ENCODE measurements at regions not wholly inside any gene's neighbourhood (a gene's known extent, or its start where the extent isn't known, plus 50 kb on each side); places are given as distances from the start of the nearest gene placed in this dataset.
"Not testable (repeated sequence)": the region's sequence is repeated elsewhere in the genome, so short reads cannot be mapped to it uniquely, and the experiment has no call there.

DNA sequence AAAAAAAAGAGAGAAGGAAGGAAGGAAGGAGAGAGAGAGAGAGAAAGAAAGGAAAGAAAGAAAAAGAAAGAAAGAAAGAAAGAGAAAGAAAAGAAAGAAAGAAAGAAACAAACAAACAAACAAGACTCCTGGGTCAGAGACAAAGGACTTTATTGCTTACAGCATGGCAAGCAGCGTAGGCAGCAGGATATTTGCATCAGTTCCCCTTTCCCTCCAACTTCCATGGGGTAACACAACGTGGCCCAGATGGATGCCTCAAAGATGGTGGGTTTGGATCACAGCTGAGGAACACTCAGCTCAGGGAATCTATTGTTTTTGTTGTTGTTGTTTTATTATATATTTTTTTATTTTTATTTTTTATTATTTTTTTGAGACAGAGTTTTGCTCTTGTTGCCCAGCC lies 128.5 kb upstream of the VKORC1L1 start:
- DNase-seq (ENCODE audit: low spot score), result no peak

DNA sequence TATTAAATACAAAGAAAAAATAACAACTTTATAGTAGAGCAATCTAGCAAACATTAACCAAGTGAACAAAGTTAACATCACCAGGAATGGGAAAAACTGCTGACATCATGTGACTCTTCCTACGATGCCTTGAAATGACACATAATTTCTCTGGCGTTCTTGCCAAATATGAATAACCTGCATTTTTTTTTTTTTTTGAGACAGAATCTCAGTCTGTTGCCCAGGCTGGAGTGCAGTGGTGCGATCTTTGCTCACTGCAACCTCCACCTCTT lies 126.5 kb upstream of the VKORC1L1 start:
- no peak for DNase-seq (ENCODE audit: low spot score)

DNA sequence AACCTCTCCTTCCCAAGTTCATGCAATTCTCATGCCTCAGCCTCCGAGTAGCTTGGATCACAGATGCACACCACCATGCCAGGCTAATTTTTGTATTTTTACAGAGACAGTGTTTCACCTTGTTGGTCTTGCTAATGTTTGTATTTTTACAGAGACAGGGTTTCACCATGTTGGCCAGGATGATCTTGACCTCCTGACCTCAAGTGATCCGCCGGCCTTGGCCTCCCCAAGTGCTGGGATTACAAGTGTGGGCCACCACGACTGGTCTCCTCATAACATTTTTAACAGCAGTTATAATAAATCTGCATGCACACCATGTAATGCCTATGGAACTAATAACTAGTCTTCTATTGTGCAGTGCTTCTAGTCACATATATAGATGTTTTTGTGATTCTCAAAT lies 123.8 kb upstream of the VKORC1L1 start:
- no peak for DNase-seq (ENCODE audit: low spot score)

DNA sequence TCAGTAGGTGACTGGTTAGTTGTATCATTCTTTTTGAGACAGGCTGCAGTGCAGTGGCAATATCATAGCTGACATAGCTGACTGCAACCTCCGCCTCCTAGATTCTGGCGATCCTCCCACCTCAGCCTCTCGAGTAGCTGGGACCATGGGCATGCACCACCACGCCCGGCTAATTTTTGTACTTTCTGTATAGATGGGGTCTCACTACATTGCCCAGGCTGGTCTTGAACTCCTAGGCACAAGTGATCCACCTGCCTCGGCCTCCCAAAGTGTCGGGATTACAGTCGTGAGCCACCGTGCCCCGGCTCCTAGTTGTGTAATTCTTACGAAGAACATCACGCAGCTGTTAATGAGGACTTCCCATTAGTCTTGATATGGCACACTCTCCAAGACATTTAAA lies 123.4 kb upstream of the VKORC1L1 start:
- no peak for DNase-seq (ENCODE audit: low spot score)

DNA sequence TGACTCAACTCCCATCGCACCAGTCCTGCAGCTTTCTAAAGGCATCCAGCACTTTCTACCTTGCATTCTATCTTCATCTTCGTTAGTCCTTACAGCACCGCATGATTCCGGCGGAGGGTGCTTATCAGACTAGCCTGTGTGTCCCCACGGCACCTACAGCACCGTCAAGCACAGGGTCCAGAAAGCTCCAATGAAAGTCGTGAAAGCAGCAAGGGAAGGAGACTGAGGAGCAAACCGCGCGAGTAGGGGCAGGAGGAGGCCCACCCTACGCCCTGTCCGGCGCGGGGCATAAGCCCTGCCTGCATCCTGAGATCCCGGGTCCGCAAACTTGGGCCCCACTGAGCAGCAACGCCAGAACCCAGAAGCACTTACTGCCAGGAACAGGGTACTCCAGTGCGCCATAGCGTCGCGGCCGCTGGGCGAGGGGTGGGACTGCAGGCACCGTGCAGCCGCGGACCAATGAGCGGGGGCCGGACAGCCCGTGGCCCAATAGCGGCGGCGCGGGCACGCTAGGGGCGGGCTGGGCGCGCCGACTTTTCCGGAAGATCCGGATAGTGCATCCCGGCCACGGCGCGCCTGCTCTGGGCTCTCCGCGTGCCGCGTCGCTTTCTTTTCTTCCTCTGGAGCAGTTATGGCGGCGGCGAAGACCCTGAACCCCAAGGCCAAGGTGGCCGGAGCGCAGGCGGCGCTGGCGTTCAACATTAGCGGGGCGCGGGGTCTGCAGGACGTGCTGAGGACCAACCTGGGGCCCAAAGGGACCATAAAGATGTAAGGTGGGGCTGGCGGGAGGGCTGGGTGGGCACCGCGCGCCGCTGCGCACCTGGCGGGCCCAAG lies 122.1 kb upstream of the VKORC1L1 start:
- DNase-seq (ENCODE audit: low spot score), result peak; percentile 91

DNA sequence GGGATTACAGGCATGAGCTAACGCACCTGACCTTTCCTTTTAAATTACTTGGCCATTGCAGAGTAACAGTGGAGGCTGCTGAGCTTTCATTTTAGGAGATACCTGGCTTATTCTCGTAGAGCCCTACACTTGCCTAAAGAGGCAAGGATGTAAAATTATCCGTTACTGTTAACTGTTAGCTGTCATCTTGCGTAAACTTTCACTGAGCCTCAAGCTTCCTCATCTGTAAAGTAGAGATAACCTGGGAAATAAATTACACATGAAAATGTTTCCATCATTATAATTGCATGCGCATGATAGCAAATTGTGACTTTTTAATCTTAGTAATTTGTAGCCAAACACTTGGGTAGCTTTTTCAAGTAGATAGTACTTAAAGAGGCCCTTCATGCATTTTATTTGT lies 118.8 kb upstream of the VKORC1L1 start:
- DNase-seq (ENCODE audit: low spot score), result not testable (repeated sequence)

DNA sequence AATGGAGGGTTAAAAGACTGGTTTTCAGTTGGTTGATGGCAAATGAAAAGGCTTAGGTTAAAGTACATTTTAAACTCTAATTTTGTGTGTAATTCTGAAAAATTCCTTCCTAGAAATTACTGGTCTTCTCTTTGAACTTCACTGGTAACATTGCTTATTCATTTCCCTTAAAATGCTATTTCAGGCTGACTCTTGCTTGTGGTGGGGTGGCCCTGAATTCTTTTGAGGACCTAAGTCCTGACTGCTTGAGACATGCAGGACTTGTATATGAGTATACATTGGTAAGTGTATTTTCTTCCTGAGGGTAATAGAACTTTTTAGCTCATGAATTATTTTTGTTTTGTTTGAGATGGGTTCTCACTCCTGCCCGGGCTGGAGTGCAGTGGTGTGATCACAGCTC lies 113.9 kb upstream of the VKORC1L1 start:
- DNase-seq (ENCODE audit: low spot score), result not testable (repeated sequence)

DNA sequence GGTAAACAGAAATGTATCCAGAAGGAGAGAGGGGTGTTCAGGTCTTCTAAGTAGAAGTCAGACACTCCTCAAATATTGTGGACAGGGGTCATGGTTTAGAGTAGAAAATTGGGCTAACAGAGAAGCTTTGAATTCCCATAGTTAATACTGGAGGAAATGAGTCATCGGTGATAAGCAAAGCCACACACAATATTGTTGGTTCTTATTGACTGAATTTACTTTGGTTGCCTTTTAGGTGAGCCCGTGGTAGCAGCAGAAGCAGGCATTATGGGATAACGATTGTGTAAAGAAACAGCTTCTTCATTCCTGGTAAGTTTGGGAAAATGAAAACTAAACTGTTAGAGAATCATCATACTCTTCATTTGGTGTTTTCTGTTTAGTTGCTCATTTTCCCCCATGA lies 110.2 kb upstream of the VKORC1L1 start:
- not testable (repeated sequence) for DNase-seq (ENCODE audit: low spot score)

DNA sequence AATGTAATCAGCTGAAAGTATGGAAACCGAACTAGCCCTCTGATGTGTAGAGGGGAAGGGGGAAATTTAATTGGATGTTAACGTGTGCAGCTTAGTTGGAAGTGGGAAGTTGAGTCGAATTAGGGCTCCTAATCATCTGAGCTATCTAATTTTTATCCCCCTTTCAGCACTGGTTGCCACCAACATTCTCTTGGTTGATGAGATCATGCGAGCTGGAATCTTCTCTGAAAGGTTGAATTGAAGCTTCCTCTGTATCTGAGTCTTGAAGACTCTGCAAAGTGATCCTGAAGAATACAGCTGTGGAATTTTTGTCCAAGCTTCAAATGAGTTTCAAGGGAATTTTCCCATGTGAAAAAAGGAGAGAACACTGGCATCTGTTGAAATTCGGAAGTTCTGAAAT lies 109.8 kb upstream of the VKORC1L1 start:
- DNase-seq (ENCODE audit: low spot score), result not testable (repeated sequence)

DNA sequence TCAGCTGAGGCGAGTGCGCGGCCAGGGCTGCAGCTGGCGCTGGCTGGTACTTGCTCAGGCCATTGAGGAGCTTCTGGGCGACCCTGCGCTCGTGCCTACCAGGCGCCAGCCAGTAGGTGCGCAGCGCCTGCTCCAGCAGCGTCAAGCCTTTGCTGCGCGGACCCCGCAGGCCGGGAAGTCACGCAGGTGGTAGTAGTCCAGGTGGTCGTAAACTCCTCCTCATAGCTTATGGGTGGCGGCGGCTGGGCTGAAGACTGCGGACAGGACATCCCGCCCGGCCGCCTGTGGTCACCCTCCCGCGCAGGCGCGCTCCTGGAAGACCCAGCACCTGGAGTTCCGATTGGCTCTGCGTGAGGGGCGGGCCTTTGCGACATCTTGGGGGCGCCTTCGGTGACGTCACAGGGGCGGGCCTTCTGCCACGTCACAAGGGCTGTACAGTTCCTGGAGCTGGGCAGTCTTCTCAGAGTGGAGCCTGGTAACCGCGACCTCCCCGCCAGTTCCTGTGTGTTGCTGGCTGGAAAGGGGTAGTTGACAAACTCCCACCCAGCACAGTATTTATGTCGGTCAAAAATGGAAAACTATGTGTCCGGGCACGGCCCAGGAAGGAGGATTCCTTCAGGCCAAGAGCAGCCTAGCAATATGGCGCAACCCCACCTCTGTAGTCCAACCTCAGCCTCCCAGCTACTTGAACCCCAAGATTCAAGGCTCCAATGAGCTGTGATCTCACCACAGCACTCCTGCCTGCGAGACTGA lies 102.2 kb upstream of the VKORC1L1 start:
- DNase-seq (ENCODE audit: low spot score), result peak; percentile 97

DNA sequence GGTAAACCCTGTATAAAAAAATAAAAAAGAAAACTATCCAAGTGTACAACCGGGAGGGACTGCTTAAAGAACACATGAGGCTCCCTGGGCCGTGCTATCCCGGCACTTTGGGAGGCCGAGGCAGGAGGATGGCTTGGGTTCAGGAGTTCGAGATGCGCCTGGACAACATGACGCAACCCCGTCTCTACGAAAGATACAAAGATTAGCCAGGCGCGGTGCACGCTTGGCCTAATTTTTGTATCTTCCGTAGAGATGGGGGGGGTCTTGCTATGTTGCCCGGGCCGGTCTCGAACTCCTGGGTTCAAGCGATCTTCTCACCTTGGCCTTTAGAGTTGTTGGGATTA lies 101.7 kb upstream of the VKORC1L1 start:
- DNase-seq (ENCODE audit: low spot score), result not testable (repeated sequence)

DNA sequence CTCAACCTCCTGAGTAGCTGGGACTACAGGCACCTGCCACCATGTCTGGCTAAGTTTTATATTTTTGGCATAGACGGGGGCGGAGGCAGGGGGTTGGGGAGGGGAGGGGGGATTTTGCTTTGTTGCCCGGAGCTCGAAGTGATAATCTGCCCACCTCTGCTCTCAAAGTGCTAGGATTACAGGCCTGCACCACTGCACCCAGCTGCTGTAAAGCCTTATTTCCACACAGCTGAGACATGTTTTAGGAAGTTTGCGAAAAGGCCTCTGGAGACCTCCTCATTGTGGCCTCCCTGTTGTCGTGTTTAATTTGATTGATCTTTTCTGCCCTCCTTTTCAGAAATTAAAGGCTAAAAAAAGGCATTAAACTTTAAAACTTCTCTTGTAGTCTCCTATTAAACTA lies 96.2 kb upstream of the VKORC1L1 start:
- DNase-seq (ENCODE audit: low spot score), result not testable (repeated sequence)

DNA sequence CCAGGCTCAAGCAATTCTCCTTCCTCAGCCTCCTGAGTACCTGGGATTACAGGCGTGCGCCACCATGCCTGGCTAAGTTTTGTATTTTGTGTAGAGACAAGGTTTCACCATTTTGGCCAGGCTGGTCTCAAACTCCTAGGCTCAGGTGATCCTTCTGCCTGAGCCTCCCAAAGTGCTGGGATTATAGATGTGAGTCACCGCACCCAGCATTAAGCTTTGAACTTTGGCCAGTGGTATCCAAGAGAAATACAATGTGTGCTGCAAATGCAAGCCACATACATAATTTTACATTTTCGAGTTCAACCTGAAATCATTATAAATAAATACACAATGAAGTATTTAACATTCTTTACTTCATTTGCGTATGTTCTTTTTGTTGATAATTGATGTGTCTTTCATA lies 82.9 kb upstream of the VKORC1L1 start:
- not testable (repeated sequence) for DNase-seq (ENCODE audit: low spot score)

DNA sequence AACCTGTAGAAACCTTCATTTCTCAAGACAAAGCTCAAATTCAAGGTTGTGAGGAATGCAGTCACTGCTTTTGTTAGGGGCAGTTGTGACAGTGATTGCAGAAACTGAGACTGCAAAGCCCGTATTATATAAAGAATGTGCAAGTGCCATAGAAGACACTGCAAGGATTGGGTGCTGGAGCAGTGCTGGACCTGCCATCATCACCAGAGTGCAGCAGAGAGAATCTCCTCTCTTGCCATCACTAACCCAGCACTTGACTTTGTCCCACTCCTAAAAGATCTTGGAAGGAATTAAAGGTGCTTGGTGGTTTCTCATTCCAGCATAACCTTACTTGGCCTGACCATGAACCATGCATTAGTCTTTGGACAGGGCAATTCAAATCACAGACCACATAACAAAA lies 81.1 kb upstream of the VKORC1L1 start:
- DNase-seq (ENCODE audit: low spot score), result not testable (repeated sequence)

DNA sequence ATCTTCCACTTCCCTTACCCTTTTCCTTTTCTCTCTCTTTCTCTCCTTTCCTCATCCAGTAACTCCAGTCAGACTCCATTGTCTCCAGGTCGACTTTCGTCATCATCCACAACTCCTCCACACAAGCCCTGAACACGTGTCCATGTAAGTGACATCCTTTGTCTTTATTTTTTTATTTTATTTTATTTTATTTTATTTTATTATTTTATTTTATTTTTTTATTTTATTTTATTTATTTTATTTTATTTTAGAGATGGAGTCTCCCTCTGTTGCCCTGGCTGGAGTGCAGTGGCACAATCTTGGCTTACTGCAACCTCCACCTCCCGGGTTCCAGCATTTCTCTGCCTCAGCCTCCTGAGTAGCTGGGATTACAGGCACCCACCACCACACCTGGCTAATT lies 80.1 kb upstream of the VKORC1L1 start:
- not testable (repeated sequence) for DNase-seq (ENCODE audit: low spot score)

DNA sequence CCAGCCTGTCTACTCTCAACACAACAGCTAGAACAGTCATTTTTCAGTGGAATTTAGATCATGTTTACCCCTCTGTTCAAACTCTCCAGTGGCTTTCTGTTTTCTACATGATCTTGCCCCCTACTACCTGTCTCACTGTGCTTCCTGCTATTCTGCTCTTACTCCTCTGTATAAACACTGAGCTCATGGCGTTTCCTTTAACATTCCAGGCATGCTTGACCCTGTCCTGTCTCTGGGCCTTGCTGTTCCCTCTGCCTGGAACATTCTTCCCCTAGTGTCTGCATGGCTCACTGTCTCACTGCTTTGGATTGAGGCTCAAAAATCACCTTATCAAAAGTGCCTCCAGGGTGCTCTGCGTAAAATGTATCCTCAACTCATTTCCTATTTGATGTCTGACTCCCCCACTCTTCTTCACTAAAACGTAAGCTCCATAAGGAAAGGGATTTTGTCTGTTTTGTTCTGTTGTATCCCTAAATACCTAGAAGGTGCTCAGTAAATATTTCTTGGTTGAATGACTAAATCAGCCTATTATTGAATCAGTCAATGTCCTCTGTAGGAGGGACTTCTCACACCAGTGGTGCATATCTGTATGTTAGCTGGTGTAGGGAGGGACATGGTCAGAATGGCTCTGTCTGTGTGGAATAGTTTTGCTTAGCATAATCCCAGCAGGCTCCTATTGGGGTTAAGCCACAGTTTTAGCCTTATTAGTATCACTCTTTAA lies 78.0 kb upstream of the VKORC1L1 start:
- DNase-seq (ENCODE audit: low spot score), result not testable (repeated sequence)

DNA sequence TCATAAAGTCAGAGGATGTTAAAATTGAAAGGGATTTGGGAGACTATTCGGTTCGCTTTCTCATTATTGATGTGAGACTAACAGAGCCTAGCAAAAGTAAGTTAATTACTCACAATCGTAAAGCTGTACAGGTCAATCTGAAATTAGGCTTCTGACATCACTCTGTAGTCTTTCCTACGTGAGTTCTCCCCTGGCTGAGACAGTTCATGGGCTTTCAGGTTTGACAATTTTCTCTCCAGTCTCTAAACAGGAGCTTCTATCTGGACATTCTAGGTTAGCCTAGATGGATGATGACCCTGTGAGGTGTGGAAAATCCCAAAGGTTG lies 77.5 kb upstream of the VKORC1L1 start:
- DNase-seq (ENCODE audit: low spot score), result not testable (repeated sequence)

DNA sequence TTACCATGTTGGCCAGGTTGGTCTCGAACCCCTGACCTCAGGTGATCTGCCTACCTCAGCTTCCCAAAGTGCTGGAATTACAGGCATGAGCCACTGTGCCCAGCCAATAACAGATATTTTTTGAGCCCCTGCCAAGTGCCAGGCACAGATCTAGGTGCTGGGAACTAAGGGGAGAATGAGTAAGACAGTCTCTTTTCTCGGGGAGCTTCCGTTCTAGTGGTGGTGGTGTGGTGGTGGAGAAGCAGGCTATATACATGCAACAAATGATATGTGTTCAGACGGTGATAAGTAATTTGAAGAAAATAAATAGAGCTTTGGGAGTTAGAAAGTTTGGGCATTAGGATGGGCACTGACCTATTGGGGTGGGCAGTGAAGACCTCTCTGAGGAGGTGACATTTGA lies 76.7 kb upstream of the VKORC1L1 start:
- no peak for DNase-seq (ENCODE audit: low spot score)

DNA sequence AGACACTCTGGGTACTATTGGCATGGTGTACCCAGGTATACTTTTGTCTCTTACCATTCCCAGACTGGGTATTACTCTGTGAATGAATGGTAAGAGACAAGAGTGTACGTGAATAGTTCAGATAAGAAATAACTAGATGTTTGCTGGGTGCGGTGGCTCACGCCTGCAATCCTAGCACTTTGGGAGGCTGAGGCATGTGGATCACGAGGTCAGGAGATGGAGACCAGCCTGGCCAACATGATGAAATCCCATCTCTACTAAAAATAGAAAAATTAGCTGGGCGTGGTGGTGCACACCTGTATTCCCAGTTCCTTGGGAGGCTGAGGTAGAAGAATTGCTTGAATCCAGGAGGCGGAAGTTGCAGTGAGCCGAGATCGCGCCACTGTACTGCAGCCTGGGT lies 75.8 kb upstream of the VKORC1L1 start:
- DNase-seq (ENCODE audit: low spot score), result not testable (repeated sequence)

DNA sequence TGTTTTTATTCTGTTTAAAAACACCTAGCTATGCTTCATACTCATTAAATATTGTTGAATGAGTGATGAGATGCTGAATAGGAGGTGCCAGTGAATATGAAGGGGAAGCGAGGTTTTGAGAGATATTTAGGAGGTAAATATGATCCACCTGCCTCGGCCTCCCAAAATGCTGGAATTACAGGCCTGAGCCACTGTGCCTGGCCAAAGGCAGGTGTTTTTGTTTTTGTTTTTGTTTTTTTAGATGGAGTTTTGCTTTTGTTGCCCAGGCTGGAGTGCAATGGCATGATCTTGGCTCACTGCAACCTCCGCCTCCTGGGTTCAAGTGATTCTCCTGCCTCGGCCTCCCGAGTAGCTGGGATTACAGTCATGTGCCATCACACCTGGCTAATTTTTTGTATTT lies 75.3 kb upstream of the VKORC1L1 start:
- not testable (repeated sequence) for DNase-seq (ENCODE audit: low spot score)

DNA sequence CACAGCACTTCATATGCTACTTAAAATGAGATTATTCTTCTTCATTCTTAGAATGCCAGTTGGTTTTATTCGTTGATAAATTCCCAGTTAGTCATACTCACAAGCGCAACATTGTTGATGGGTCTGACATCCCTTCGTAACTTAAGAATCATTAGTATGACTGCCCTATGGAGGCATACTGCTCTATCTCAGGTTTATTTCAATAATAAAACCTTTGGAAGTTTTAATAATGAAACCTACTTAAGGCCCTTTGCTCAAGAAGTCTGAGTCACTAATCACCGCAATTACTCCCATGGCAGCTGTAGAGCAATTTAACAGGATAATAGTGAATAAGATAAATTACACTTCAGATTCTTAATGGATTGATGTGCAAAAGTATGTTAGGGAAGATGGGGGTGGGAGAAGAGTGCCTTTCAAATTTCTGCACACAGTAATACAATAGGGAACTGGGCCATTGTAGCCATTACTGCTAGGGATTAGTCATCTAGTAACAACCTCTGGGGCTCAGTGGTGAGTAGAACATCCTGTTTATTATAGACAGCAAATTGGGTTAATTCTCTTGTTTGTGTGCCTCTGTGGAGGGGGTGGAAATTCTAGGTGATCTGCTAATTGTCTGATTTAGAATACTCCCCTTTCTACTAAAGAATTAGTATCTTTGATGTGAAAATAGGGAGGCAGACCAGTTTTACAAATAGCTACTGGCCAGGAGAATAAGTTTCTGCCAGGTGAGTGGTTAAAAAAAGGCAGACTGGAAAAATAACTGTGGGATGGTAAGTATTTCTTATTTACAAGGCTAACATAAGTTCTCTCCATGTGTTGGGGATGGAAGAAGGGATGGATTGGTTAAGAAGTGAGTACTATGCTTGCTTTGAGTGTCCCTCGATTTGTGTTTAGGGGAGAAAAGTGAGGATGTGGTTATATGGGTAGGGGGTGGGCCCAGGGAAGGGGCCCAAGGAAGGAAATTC lies 74.5 kb upstream of the VKORC1L1 start:
- DNase-seq (ENCODE audit: low spot score), result no peak

DNA sequence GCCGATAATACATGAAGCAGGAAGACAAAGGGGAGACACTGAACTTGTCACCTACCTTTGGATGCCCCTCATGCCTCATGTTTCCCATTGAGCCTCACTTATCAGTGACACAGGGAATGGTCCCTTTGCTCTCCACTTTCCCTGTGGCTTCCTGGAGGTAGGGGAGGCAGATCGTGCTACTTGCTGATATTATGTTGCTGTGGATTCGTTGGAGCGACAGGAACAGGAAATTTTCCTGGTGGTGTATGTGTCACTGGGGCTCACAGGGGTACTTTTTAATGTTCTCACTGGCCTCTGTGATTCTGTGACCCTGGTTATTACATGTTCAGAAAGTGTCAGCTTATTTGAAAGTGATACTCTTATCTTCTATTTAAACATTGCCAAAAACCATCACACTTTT lies 72.7 kb upstream of the VKORC1L1 start:
- not testable (repeated sequence) for DNase-seq (ENCODE audit: low spot score)

All from ureter (tissue), 1 donor.